ENCODE measurements at regions not wholly inside any gene's neighbourhood (a gene's known extent, or its start where the extent isn't known, plus 50 kb on each side); places are given as distances from the start of the nearest gene placed in this dataset.
A peak's percentile ranks its signal among the peaks of the same experiment; 100 is the strongest.
"Not testable (repeated sequence)": the region's sequence is repeated elsewhere in the genome, so short reads cannot be mapped to it uniquely, and the experiment has no call there.

GRCh38 chr12:91502208-91502607 is 319.6 kb upstream of the DCN start:
- no peak for DNase-seq

GRCh38 chr12:91496337-91496736 is 313.7 kb upstream of the DCN start:
- DNase-seq: no peak

DNA sequence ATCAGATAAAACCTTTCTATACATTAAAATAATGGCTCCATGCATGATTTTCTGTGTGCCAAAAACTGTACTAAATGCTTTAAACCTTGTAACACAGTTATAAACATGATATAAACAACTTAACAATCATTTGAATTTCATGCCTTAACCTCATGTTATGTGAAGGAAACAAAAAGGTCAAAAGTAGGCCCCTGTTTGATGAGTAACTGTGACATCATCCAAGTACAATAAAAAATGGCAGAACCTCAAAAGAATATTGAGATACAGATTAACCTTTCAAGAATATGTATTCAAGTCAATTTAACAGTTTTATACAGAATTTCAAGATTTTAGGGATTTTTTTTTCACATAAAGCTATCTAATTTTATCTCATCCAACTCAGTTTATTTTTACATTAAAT is 310.7 kb upstream of the DCN start:
- no peak for DNase-seq

DNA sequence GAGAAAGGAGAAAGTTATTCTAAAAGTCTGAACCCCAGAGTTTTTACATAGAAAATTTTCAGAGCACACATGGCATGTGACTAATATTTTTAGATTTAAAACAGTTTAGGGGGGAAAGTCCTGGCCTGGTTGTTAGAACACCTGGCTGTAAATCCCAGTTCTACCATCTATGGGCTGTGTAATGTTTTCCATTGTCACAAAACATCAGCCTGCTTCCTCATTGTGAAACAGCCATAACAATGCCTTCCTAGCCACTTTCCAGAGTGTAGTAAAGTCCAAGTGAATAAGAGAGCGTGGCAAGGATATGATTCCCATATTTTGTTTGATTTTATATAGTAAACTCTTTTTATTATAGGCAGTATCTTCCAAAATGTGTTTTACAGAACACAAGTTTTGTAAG is 310.0 kb upstream of the DCN start:
- no peak for DNase-seq

DNA sequence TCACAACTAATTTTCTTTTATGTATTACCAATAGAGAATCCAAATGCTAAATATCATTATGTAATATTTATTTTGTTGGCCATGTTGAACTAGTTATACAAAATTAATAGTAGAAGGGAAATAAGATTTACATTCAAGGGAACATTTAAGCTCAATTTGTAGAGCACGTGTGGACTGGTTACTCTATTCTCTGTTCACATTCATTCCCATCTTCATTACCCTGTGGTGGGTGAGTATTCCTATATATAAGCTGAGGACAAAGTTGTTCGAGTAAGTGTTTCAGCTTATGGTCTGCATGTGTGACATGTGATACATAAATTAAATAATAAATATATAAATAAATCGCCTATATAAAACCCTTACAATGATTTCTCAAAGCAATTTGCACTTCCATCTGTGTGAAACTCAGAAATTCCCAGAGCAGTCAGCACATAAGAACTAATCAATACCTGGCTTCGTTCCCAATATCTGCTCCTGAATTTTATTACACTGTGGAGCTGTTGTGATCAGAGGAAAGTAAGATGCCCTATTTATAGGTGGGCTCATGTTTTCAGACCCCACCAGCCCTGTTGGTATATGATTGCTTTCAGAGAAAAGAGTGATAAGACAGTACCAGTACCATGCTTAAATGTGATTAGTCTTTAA is 308.2 kb upstream of the DCN start:
- no peak for DNase-seq

DNA sequence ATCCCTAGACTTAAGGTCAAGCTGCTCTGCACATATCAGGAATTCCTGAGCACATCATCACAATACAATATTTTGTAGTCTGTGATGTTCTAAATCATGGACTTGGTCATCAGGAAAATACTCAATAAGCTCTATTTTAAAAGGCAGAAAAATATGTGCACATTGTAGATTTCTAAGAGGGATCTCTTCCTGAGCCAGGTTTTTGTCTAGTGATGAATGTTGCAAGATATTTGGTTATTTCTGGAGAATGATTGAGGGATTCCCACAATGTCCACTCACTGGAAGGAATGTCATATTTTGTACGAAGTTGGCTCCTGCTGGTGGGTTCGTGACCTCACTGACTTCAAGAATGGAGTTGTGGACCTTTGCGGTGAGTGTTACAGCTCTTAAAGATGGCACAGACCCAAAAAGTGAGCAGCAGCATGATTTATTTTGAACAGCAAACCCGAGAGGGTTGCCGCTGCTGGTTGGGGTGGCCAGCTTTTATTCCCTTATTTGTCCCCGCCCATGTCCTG is 300.9 kb upstream of the DCN start:
- DNase-seq: no peak

- no peak for DNase-seq
Measured at GRCh38 chr12:91482231-91482630, 299.6 kb upstream of the DCN start.

- no peak for DNase-seq
Measured at GRCh38 chr12:91478500-91478899, 295.9 kb upstream of the DCN start.

DNA sequence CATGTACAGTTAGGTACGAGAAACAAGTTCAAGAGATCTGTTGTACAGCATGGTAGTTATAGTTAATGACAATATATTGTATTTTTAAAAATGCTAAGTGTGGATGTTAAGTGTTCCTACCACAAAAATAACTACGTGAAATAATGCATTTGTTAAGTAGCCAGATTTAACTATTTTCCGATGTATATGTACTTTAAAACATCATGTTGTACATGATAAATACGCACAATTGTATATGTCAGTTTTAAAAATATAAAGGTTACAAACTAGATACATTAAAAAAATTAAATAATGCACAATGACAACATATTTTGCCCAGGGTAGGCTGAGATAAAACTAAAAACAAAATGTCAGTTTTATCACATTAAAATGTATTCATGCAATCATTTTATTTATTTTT is 285.1 kb upstream of the DCN start:
- DNase-seq: no peak

- DNase-seq: no peak
Measured at GRCh38 chr12:91461061-91461460, 278.4 kb upstream of the DCN start.

DNA sequence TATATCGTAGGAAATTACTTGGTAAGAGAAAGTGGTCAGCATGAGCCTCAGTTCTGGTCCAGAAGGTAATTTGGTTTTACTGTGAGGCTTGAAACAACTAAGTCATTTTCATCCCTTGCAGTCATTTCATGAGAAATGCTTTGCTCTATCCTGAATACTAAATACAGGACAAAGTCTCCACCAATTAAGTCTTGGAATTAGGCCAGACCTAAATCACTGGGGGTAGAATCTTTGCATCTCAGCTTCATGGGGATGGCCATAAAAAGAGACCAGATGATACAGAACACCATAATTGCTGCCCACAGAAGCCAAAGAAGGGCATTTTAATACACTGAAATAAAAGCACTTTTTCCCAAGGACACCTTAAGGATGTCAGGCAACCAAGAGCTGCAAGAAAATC is 277.9 kb upstream of the DCN start:
- no peak for DNase-seq

GRCh38 chr12:91455321-91455720 is 272.7 kb upstream of the DCN start:
- DNase-seq: no peak

DNA sequence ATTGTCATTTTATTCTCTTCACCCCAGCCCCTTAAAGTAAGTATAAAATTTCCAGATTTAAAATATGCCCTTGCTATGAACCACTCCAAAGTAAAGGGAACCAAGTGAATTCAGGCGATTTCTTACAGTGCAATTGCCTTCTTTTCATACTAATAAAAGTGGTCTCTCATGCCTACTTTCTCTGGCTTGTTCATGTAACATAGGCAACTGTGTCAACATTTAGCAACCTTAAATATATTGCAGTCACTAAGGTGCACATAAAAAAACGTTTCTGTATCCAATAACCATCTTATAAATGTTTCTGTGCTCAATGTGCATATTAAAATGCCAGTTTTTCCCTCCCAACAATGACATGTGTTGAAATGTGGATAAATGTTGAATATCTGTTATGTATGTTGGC is 271.6 kb upstream of the DCN start:
- no peak for DNase-seq

GRCh38 chr12:91452464-91452863 is 269.8 kb upstream of the DCN start:
- not testable (repeated sequence) for DNase-seq

GRCh38 chr12:91441993-91442952 is 259.7 kb upstream of the DCN start:
- peak; percentile 10 for DNase-seq

- DNase-seq: no peak
Measured at GRCh38 chr12:91441246-91441645, 258.6 kb upstream of the DCN start.

DNA sequence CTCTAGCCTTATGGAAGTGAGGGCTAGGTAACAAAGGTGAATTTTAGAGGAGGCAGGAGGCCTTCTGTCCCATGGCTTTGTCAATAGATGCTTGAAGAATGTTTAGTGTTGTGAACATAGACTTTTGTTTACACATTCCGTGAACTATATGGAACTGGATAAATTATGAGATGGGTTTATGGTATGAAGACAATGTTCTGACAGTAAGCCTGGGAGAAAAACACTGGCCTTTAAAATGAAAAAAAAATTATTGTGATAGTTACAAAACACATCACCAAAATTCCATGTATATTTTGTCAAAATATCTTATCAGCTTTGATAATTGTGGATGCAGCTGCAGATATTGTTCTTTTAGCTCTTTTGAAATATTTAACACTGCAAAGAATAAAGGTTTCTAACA is 251.5 kb upstream of the DCN start:
- no peak for DNase-seq

- DNase-seq: no peak
Measured at GRCh38 chr12:91432755-91433154, 250.1 kb upstream of the DCN start.

GRCh38 chr12:91432089-91432488 is 249.5 kb upstream of the DCN start:
- no peak for DNase-seq

GRCh38 chr12:91424506-91424905 is 241.9 kb upstream of the DCN start:
- no peak for DNase-seq

- DNase-seq: no peak
Measured at GRCh38 chr12:91423693-91424050, 241.1 kb upstream of the DCN start.

DNA sequence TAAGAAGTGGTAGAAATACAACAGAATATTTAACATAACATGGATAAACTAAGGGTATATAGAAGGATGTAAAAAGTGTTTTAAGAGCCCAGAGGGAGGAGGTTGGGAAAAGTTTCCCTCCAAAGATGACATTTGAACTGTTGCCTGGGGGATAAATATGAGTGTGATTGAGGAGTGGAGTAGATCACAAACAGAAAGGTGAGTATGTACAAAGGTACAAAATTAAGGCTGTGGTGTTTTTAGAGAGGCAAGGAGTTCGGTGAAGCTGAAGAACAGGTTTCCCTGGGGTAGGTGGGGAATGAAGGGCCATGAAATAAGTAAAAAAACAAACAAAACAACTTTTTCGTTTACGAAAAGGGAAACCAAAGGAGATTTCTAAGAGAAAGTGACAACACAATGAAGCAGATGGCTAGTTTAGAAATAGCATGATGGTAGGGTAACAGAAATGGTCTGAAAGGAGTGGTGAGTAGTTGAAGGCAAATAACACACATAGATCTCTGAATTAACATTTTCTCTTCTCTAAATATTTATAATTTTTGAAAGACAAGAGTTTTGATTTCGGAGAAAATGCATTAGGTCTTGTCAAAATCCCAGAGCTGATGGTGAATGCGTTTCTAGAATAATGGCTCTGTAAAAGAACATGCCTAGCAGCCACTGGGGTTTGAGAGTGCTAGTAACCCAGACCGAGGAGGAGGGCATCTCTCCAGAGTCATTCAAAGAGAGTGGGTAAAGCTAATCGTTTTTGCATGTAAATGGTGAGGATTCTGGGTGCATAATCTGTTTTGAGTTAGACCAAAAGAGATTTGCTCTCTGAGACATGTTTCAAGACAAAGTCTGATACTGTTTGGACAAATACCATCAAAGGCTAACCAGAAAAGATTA is 240.4 kb upstream of the DCN start:
- DNase-seq: no peak

- DNase-seq: no peak
Measured at GRCh38 chr12:91422127-91422526, 239.5 kb upstream of the DCN start.

Measured in hematopoietic multipotent progenitor cell treated with erythropoietin and hydrocortisone succinate and interleukin-3 and kit ligand, for 6 days (in vitro differentiated cells).